Esophagus squamous epithelium (tissue), 4 donors: ENCODE measurements at regions not wholly inside any gene's neighbourhood (a gene's known extent, or its start where the extent isn't known, plus 50 kb on each side); places are given as distances from the start of the nearest gene placed in this dataset.

Experiments
- POLR2A ChIP-seq, 4 donors: fragments of 450-650 bp; IDR thresholded peaks; one replicate each; pipeline ENCODE4 v1.6.1; 2017; ENCODE audit warnings: antibody characterized with exemption in 4 of 4, mild to moderate bottlenecking in 4 of 4, moderate library complexity in 3 of 4
- TF ChIP-seq, protein P1 (sequence below), 6 experiments: fragments of 450-650 bp in 4 of 6; fragments of 200-600 bp in 2 of 6; sonication (generic) in 2 of 6; IDR thresholded peaks; one replicate each; pipeline ENCODE4 v1.5.1; 2016 to 2019; ENCODE audit warnings: antibody characterized with exemption in 6 of 6, mild to moderate bottlenecking in 4 of 6, moderate library complexity in 4 of 6

DNA sequence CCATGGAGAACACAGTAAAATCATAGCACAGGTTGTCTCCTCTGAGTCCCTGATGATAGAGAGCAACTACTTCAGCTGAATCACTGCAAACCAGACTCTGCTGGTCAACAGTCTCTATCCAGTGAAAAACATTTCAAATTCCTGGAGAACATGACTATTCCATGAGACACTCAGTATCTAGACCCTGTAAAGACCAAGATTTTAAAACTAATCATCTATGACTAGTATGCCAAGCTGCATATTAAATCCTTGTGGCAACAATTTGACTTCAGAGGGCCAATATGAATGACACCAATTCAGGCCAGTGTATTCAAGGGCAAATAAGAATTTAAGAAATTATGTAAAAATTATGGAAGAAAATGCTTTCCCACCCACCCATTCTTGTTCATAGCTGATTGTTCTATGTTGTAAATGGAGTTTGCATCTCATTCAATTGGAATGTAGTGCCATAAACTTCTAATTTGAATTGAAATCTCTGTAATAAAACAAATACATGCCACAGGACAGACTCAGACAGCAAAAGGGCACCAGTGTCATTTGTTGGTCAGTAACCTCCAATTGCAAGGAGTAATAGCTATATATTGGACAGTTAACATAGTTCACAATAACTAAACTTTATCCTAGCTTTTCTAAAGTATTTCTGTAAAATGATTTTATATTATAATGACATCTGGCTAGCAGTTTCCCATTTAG is 80.1 kb upstream of the LPAR1 start:
- TF ChIP-seq, protein P1, sequence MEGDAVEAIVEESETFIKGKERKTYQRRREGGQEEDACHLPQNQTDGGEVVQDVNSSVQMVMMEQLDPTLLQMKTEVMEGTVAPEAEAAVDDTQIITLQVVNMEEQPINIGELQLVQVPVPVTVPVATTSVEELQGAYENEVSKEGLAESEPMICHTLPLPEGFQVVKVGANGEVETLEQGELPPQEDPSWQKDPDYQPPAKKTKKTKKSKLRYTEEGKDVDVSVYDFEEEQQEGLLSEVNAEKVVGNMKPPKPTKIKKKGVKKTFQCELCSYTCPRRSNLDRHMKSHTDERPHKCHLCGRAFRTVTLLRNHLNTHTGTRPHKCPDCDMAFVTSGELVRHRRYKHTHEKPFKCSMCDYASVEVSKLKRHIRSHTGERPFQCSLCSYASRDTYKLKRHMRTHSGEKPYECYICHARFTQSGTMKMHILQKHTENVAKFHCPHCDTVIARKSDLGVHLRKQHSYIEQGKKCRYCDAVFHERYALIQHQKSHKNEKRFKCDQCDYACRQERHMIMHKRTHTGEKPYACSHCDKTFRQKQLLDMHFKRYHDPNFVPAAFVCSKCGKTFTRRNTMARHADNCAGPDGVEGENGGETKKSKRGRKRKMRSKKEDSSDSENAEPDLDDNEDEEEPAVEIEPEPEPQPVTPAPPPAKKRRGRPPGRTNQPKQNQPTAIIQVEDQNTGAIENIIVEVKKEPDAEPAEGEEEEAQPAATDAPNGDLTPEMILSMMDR (IDR thresholded peaks at IDR 0.05), result no peak
- TF ChIP-seq POLR2A (IDR thresholded peaks at IDR 0.05), result no peak
